Body of pancreas (tissue), 4 donors: ENCODE measurements at regions not wholly inside any gene's neighbourhood (a gene's known extent, or its start where the extent isn't known, plus 50 kb on each side); places are given as distances from the start of the nearest gene placed in this dataset.

Experiments used
- POLR2A ChIP-seq, 3 donors: fragments of 450-650 bp; IDR thresholded peaks; one replicate each; pipeline ENCODE4 v1.6.1; 2016; ENCODE audit warnings: antibody characterized with exemption in 3 of 3, mild to moderate bottlenecking in 2 of 3
- TF ChIP-seq, protein P1 (sequence below), 7 experiments: fragments of 450-650 bp in 4 of 7; fragments of 200-600 bp in 3 of 7; sonication (generic) in 3 of 7; IDR thresholded peaks; one replicate each; pipeline ENCODE4 v1.5.1; 2016 to 2019; ENCODE audit warnings: antibody characterized with exemption in 7 of 7

DNA sequence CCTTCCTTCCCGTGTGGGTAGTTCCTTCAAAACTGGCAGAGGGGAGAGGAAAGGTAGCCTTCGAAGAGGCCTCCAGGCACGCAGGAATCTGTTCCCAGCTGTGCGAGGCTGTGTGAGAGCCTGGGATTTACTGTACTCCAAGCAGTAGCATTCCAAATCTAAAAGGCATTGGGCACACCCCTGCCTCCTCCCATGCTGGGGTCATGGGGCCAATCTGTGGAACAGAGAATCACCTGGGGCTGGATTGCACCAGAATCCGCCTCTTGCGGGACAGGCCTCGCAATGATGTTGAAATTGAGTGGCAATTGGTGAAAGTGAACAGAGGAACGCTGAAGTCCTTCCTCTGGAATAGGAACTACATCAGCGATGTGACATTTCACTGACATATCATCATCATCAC lies 72.5 kb upstream of the IRX3 start:
- TF ChIP-seq, protein P1, sequence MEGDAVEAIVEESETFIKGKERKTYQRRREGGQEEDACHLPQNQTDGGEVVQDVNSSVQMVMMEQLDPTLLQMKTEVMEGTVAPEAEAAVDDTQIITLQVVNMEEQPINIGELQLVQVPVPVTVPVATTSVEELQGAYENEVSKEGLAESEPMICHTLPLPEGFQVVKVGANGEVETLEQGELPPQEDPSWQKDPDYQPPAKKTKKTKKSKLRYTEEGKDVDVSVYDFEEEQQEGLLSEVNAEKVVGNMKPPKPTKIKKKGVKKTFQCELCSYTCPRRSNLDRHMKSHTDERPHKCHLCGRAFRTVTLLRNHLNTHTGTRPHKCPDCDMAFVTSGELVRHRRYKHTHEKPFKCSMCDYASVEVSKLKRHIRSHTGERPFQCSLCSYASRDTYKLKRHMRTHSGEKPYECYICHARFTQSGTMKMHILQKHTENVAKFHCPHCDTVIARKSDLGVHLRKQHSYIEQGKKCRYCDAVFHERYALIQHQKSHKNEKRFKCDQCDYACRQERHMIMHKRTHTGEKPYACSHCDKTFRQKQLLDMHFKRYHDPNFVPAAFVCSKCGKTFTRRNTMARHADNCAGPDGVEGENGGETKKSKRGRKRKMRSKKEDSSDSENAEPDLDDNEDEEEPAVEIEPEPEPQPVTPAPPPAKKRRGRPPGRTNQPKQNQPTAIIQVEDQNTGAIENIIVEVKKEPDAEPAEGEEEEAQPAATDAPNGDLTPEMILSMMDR (IDR thresholded peaks at IDR 0.05), result no peak
- TF ChIP-seq POLR2A (IDR thresholded peaks at IDR 0.05), result no peak
